Fibroblast of lung (primary cell): ENCODE measurements at regions not wholly inside any gene's neighbourhood (a gene's known extent, or its start where the extent isn't known, plus 50 kb on each side); places are given as distances from the start of the nearest gene placed in this dataset.
A peak's percentile ranks its signal among the peaks of the same experiment; 100 is the strongest.

Source experiments
- DNase-seq, 2 donors: peaks; one replicate each; pipeline versions ENCODE4 v3.0.0 to v3.0.0-alpha.2; 2010; ENCODE audit warnings: low read depth in 2 of 2
- H2AFZ ChIP-seq: 2 replicates; pipeline ENCODE4 v1.5.1; 2012; ENCODE audit warnings: low read length, control low read depth, inconsistent platforms
- H3K27ac ChIP-seq: 2 replicates; pipeline ENCODE4 v1.5.1; 2011; ENCODE audit warnings: low read length, control low read depth; ENCODE audit not compliant: insufficient read depth
- H3K27me3 ChIP-seq: 2 replicates; pipeline ENCODE4 v1.5.1; 2011; ENCODE audit warnings: mild to moderate bottlenecking, low read length; ENCODE audit not compliant: control insufficient read depth, insufficient read depth
- H3K36me3 ChIP-seq: 2 replicates; pipeline ENCODE4 v1.5.1; 2011; ENCODE audit warnings: low read length; ENCODE audit not compliant: control insufficient read depth, insufficient read depth
- H3K4me1 ChIP-seq: 2 replicates; pipeline ENCODE4 v1.5.1; 2011; ENCODE audit warnings: low read length; ENCODE audit not compliant: control insufficient read depth, insufficient read depth; ENCODE audit errors: extremely low read depth
- H3K4me2 ChIP-seq: 2 replicates; pipeline ENCODE4 v1.5.1; 2011; ENCODE audit warnings: low read length, control low read depth; ENCODE audit not compliant: insufficient read depth; ENCODE audit errors: extremely low read depth
- H3K4me3 ChIP-seq, 4 experiments: fragments of 200-600 bp in 1 of 4; sonication (generic) in 1 of 4; replicated peaks in 1 of 4; 2 replicates each; pipeline ENCODE4 v1.5.1; 2011 to 2016; ENCODE audit warnings: low read length in 4 of 4, low read depth in 3 of 4, mild to moderate bottlenecking in 3 of 4, control low read depth in 2 of 4, inconsistent platforms in 1 of 4, mixed read lengths in 1 of 4; ENCODE audit not compliant: insufficient read depth in 1 of 4; ENCODE audit errors: control extremely low read depth in 1 of 4
- H3K79me2 ChIP-seq: 2 replicates; pipeline ENCODE4 v1.5.1; 2012; ENCODE audit warnings: mild to moderate bottlenecking, low read length, inconsistent platforms; ENCODE audit not compliant: control insufficient read depth, insufficient read depth
- H3K9ac ChIP-seq: 2 replicates; pipeline ENCODE4 v1.5.1; 2011; ENCODE audit warnings: mild to moderate bottlenecking, low read length, control low read depth; ENCODE audit not compliant: insufficient read depth
- H3K9me3 ChIP-seq: 2 replicates; pipeline ENCODE4 v1.5.1; 2012; ENCODE audit warnings: low read depth, low read length; ENCODE audit not compliant: control insufficient read depth, insufficient read depth
- H4K20me1 ChIP-seq: 2 replicates; pipeline ENCODE4 v1.5.1; 2011; ENCODE audit warnings: low read length; ENCODE audit not compliant: control insufficient read depth, insufficient read depth; ENCODE audit errors: extremely low read depth
- CTCF ChIP-seq, 2 donors: IDR thresholded peaks in 1 of 2; conservative IDR thresholded peaks in 1 of 2; 1 replicate in 1 of 2; 2 replicates in 1 of 2; pipeline ENCODE4 v1.5.1; 2011 to 2012; ENCODE audit warnings: low read length in 2 of 2, control low read depth in 1 of 2, inconsistent platforms in 1 of 2, low read depth in 1 of 2, mild to moderate bottlenecking in 1 of 2
- EZH2 ChIP-seq: IDR thresholded peaks from 2 replicates; pipeline ENCODE4 v1.5.1; 2012; ENCODE audit warnings: low read length, control low read depth, mild to moderate bottlenecking; ENCODE audit errors: missing control alignments

- Histone ChIP-seq H3K79me2 (no peaks in the 10 kb centered on the region), H3K27ac (no peak overlapping the region), H3K27me3 (no peaks in the 10 kb centered on the region), H2AFZ (no peak overlapping the region), H3K36me3 (no peaks in the 10 kb centered on the region), H3K9ac (no peak overlapping the region), H3K4me1 (no peaks in the 10 kb centered on the region), H3K4me2 (no peak overlapping the region), H3K9me3 (no peaks in the 10 kb centered on the region), H4K20me1 (no peaks in the 10 kb centered on the region), H3K4me3 (no peak overlapping the region)
- DNase-seq = no peak
- TF ChIP-seq CTCF (conservative IDR thresholded peaks at IDR 0.05 in 1 of 2, IDR thresholded peaks at IDR 0.05 in 1 of 2; ENCODE audit: low read depth in 1 of 2, low read length in 2 of 2) (no peak), EZH2 (no peak)
These were observed 457.3 kb downstream of the FLRT2 start for GRCh38 chr14:85987292-85987691.

GRCh38 chr14:85978582-85979250 lies 448.8 kb downstream of the FLRT2 start:
- Histone ChIP-seq H3K4me1 (no peaks in the 10 kb centered on the region), H2AFZ (no peak overlapping the region), H4K20me1 (no peaks in the 10 kb centered on the region), H3K27ac (no peak overlapping the region), H3K9me3 (no peaks in the 10 kb centered on the region), H3K4me3 (no peak overlapping the region), H3K79me2 (no peaks in the 10 kb centered on the region), H3K9ac (no peak overlapping the region), H3K4me2 (no peak overlapping the region), H3K36me3 (no peaks in the 10 kb centered on the region), H3K27me3 (no peaks in the 10 kb centered on the region)
- peak in 1 of 2 donors; percentile 7 for TF ChIP-seq CTCF (conservative IDR thresholded peaks at IDR 0.05 in 1 of 2, IDR thresholded peaks at IDR 0.05 in 1 of 2; ENCODE audit: low read depth in 1 of 2, low read length in 2 of 2)
- TF ChIP-seq EZH2 = no peak
- DNase-seq = no peak

GRCh38 chr14:85974602-85975001 lies 444.7 kb downstream of the FLRT2 start:
- TF ChIP-seq CTCF (conservative IDR thresholded peaks at IDR 0.05 in 1 of 2, IDR thresholded peaks at IDR 0.05 in 1 of 2; ENCODE audit: low read depth in 1 of 2, low read length in 2 of 2) (no peak), EZH2 (no peak)
- Histone ChIP-seq H3K79me2 (no peaks in the 10 kb centered on the region), H3K27me3 (no peaks in the 10 kb centered on the region), H3K9me3 (no peaks in the 10 kb centered on the region), H3K4me3 (no peak overlapping the region), H3K27ac (no peak overlapping the region), H2AFZ (no peak overlapping the region), H3K4me2 (no peak overlapping the region), H4K20me1 (no peaks in the 10 kb centered on the region), H3K4me1 (no peaks in the 10 kb centered on the region), H3K36me3 (no peaks in the 10 kb centered on the region), H3K9ac (no peak overlapping the region)
- DNase-seq = no peak
